ENCODE measurements at regions not wholly inside any gene's neighbourhood (a gene's known extent, or its start where the extent isn't known, plus 50 kb on each side); places are given as distances from the start of the nearest gene placed in this dataset.

DNA sequence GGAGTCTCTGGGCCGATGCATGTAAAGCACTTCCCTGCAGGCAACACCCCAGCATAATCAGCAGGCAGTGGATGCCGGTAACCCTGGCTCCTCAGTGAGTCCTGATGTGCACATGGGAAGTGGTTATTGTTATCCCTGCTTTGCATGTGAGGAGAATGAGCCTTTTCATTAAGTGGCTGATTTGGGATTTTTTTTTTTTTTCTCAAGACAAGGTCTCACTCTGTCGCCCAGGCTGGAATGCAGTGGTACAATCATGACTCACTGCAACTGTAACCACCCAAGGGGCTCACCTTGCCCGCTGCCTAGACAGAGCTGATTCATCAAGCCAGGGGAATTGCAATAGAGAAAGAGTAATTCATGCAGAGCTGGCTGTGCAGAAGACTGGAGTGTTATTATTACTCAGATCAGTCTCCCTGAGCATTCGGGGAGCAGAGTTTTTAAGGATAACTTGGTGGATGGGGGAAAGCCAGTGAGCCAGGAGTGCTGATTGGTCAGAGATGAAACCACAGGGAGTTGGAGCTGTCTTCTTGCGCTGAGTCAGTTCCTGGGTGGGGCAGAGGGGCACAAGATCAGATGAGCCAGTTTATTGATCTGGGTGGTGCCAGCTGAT is 95.4 kb downstream of the SOCS6 start:
- no peak for DNase-seq (ENCODE audit: low spot score)

DNA sequence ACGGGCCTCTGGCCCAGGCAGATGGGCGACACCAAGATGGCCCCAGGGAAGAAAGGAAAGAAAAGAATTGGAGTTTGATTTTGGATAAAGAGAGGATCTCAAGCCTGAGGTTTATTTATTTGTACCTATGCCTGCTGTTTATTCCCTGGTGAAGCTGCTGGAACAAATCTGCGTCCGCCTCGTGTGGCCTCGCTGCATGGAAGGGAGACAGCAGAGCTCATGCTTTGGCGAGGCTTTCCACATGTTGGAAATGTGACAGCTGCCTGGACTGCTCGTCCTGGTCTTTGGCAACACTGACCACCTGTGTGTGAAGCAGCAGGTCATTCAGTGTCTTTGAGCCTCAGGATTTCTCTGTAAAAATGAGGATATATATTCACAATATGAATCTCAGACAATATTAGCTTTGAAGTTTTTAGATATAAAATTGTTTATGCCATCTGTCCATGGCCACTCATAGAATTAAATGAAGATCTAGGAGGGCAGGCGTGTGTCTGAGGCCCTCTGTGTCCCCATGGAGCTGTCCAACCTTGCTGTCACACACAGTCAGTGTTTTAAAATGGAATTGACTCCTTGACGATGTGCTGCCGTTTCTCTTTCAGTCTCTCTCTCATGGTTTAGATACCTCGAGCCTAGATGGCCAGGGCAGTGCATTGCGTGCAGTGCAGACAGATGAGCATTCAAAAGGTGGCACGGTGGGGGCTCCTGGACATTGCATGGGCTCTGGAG is 94.3 kb downstream of the SOCS6 start:
- DNase-seq (ENCODE audit: low spot score): no peak

- DNase-seq (ENCODE audit: low spot score): no peak
Measured at GRCh38 chr18:70382017-70382416, 93.2 kb downstream of the SOCS6 start.

GRCh38 chr18:70380915-70381896 is 92.4 kb downstream of the SOCS6 start:
- DNase-seq (ENCODE audit: low spot score): no peak

Measured in D341Med (cell line).